GM12878 (cell line): ENCODE measurements at regions not wholly inside any gene's neighbourhood (a gene's known extent, or its start where the extent isn't known, plus 50 kb on each side); places are given as distances from the start of the nearest gene placed in this dataset.

Source experiments
- BCL11A ChIP-seq: IDR thresholded peaks from 2 replicates; pipeline ENCODE4 v1.6.1; 2011; ENCODE audit warnings: low read depth, low read length
- BMI1 ChIP-seq: fragments of 450-650 bp; IDR thresholded peaks from 2 replicates; pipeline ENCODE4 v1.6.1; 2016; ENCODE audit warnings: mild to moderate bottlenecking, moderate library complexity, borderline replicate concordance
- CEBPB ChIP-seq, 2 experiments: fragments of 150-350 bp in 1 of 2; IDR thresholded peaks; 2 replicates each; pipeline ENCODE4 v1.6.1; 2012 to 2014; ENCODE audit warnings: low read depth in 2 of 2, low read length in 2 of 2, borderline replicate concordance in 1 of 2, inconsistent platforms in 1 of 2
- CHD4 ChIP-seq: fragments of 200-600 bp; sonication (generic); IDR thresholded peaks from 2 replicates; pipeline ENCODE4 v1.6.1; 2016; ENCODE audit warnings: mild to moderate bottlenecking
- CREB1 ChIP-seq: IDR thresholded peaks from 2 replicates; pipeline ENCODE4 v1.6.1; 2012; ENCODE audit warnings: low read depth, mild to moderate bottlenecking, inconsistent platforms
- CREM ChIP-seq: IDR thresholded peaks from 2 replicates; pipeline ENCODE4 v1.6.1; 2014; ENCODE audit warnings: antibody characterized with exemption, low read depth
- HDAC2 ChIP-seq: fragments of 200-600 bp; sonication (generic); IDR thresholded peaks from 2 replicates; pipeline ENCODE4 v1.6.1; 2017
- IRF5 ChIP-seq: fragments of 450-650 bp; IDR thresholded peaks from 2 replicates; pipeline ENCODE4 v1.6.1; 2017; ENCODE audit warnings: borderline replicate concordance
- JUNB ChIP-seq: IDR thresholded peaks from 2 replicates; pipeline ENCODE4 v1.6.1; 2016; ENCODE audit warnings: antibody characterized with exemption, mild to moderate bottlenecking
- LARP7 ChIP-seq: fragments of 450-650 bp; IDR thresholded peaks from 2 replicates; pipeline ENCODE4 v1.6.1; 2017; ENCODE audit warnings: mild to moderate bottlenecking
- MTA2 ChIP-seq: fragments of 450-650 bp; IDR thresholded peaks from 2 replicates; pipeline ENCODE4 v1.6.1; 2016; ENCODE audit warnings: low read depth, mild to moderate bottlenecking, moderate library complexity
- MTA3 ChIP-seq: IDR thresholded peaks from 2 replicates; pipeline ENCODE4 v1.6.1; 2012; ENCODE audit warnings: low read length, inconsistent platforms, borderline replicate concordance
- NFYA ChIP-seq: IDR thresholded peaks from 2 replicates; pipeline ENCODE4 v1.6.1; 2011; ENCODE audit warnings: low read depth, mild to moderate bottlenecking, low read length, improper control_type of control experiment, borderline replicate concordance
- PAX8 ChIP-seq: fragments of 450-650 bp; IDR thresholded peaks from 2 replicates; pipeline ENCODE4 v1.6.1; 2017; ENCODE audit warnings: mild to moderate bottlenecking, moderate library complexity
- PBX3 ChIP-seq: IDR thresholded peaks from 2 replicates; pipeline ENCODE4 v1.6.1; 2011; ENCODE audit warnings: mild to moderate bottlenecking, low read depth, low read length, moderate library complexity; ENCODE audit not compliant: insufficient replicate concordance
- RAD51 ChIP-seq: fragments of 450-650 bp; IDR thresholded peaks from 2 replicates; pipeline ENCODE4 v1.6.1; 2016; ENCODE audit warnings: moderate library complexity, mild to moderate bottlenecking, inconsistent platforms
- SREBF1 ChIP-seq: IDR thresholded peaks from 2 replicates; pipeline ENCODE4 v1.6.1; 2012; ENCODE audit warnings: mild to moderate bottlenecking, low read length
- YBX1 ChIP-seq: fragments of 450-650 bp; IDR thresholded peaks from 2 replicates; pipeline ENCODE4 v1.6.1; 2016; ENCODE audit warnings: antibody characterized with exemption
- YY1 ChIP-seq: IDR thresholded peaks from 2 replicates; pipeline ENCODE4 v1.6.1; 2011; ENCODE audit warnings: low read depth, mild to moderate bottlenecking, low read length
- ZBED1 ChIP-seq: IDR thresholded peaks from 2 replicates; pipeline ENCODE4 v1.6.1; 2016; ENCODE audit warnings: borderline replicate concordance
- ZBTB4 ChIP-seq: fragments of 450-650 bp; formaldehyde crosslinking; IDR thresholded peaks from 2 replicates; pipeline ENCODE4 v1.4.0; 2022; ENCODE audit warnings: mild to moderate bottlenecking, moderate library complexity
- ZNF24 ChIP-seq: fragments of 450-650 bp; IDR thresholded peaks from 2 replicates; pipeline ENCODE4 v1.6.1; 2017; ENCODE audit warnings: antibody characterized with exemption, mild to moderate bottlenecking
- ZNF274 ChIP-seq: IDR thresholded peaks from one replicate; pipeline ENCODE4 v1.8.0; 2011; ENCODE audit not compliant: insufficient read length, insufficient read depth
- ZNF592 ChIP-seq: fragments of 450-650 bp; IDR thresholded peaks from 2 replicates; pipeline ENCODE4 v1.6.1; 2017; ENCODE audit warnings: mild to moderate bottlenecking, moderate library complexity
- ZNF622 ChIP-seq: fragments of 450-650 bp; IDR thresholded peaks from 2 replicates; pipeline ENCODE4 v1.6.1; 2017; ENCODE audit warnings: mild to moderate bottlenecking, inconsistent platforms
- ZSCAN29 ChIP-seq: fragments of 450-650 bp; IDR thresholded peaks from 2 replicates; pipeline ENCODE4 v1.6.1; 2017; ENCODE audit warnings: mild to moderate bottlenecking, moderate library complexity

- peak; percentile 98 for TF ChIP-seq ZNF24
- TF ChIP-seq JUNB: peak; percentile 93
- TF ChIP-seq PAX8: no peak
- TF ChIP-seq LARP7: no peak
- no peak for TF ChIP-seq ZNF622
- TF ChIP-seq BCL11A: peak; percentile 79
- TF ChIP-seq CREB1: no peak
- TF ChIP-seq CEBPB (IDR thresholded peaks at IDR 0.05; ENCODE audit: borderline replicate concordance in 1 of 2, low read depth in 2 of 2, low read length in 2 of 2): no peak
- peak; percentile 97 for TF ChIP-seq MTA2
- TF ChIP-seq YY1: no peak
- no peak for TF ChIP-seq ZSCAN29
- TF ChIP-seq RAD51: no peak
- TF ChIP-seq HDAC2: no peak
- TF ChIP-seq ZBTB4 (CRISPR knock-in tag): no peak
- TF ChIP-seq CHD4: no peak
- TF ChIP-seq ZNF592: no peak
- TF ChIP-seq CREM: peak; percentile 74
- no peak for TF ChIP-seq YBX1
- no peak for TF ChIP-seq NFYA
- peak; percentile 58; the same call in 1 of the 2 replicates for TF ChIP-seq ZBED1
- peak; percentile 40; the same call in 1 of the 2 replicates for TF ChIP-seq BMI1
- TF ChIP-seq SREBF1: no peak
- no peak for TF ChIP-seq ZNF274
- TF ChIP-seq IRF5: no peak
- TF ChIP-seq PBX3: no peak
- TF ChIP-seq MTA3: 0 out of 2 replicates have a peak, but pooled peaks have one; percentile 34
These were observed 113.2 kb downstream of the SEC61B start (continued) for GRCh38 chr9:99335280-99335679.
